Right hindlimb (tissue), 1 donor: ENCODE measurements at regions not wholly inside any gene's neighbourhood (a gene's known extent, or its start where the extent isn't known, plus 50 kb on each side); places are given as distances from the start of the nearest gene placed in this dataset.
"Not testable (repeated sequence)": the region's sequence is repeated elsewhere in the genome, so short reads cannot be mapped to it uniquely, and the experiment has no call there.

ENCODE experiments used
- DNase-seq: peaks from one replicate; pipeline ENCODE4 v3.0.0-alpha.2; 2018

- DNase-seq = no peak
Measured at GRCh38 chr6:113655761-113656160, 201.4 kb upstream of the MARCKS start.

DNA sequence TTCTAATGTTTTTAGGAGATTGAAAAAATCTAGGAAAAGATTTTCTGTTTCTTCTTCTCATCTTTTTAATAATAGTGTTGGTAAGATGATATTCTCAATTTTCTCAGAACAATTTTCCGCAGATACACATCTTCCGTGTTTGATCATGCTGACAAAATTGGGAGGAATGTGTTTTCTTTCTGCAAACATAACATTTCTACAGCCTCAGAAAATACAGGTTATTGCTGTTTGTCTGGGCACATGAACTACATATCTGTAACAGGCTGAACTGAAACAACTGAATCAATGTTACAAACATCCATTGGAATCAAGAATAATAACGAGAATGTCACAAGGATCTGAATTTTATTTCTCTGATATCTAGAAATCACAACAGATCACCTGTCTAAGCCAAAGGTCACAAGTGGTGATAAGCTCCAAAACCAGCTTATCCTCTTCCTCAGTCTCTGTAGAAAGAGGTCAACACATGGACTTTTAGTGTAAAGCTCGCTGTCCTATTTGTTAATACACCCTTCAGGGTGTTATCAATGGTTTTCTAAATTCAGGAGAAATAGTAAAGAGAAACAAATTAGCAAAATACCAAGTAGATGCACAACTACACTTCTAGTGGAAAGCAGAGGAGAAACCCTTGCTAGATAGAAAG is 197.3 kb upstream of the MARCKS start:
- no peak for DNase-seq

DNA sequence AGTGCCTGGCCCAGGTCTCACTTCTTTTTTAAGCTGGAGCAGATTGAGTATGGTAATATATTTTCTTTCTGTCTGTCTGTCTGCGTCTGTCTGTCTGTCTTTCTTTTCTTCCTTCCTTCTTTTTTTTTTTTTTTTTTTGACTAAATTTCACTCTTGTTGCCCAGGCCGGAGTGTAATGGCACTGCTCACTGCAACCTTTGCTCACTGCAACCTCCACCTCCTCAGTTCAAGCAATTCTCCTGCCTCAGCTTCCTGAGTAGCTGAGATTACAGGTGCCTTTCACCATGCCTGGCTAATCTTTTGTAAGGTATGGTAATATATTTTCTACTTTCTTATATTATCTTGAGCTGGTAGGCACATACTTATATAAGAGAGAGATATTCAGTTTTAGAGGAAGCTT is 196.3 kb upstream of the MARCKS start:
- DNase-seq = no peak

DNA sequence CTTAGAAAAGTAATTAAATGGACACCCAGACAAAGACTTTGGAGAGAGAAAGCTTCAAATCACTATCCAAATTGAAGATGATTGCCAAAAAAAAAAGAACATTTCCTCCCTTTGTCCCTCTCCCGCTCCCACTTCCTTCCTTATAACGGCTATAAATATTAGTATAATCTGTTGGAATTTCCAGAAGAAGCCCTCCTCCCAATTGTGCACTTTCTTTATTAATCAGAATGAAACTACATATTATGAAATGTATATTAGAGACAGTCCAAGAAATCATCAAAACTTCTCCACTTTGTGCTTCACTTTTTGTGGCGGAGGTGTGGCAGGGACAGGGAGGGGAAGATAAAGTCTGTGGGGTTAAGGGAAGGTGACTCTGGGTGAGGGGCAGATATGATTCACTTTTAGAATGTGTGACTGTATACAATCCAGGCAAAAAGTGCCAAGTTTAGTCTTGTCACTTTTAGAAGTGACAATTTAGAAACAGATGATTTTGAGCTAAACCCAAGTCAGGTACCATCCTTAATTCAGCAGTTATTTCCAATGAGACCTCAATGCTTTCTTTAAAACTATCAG is 195.0 kb upstream of the MARCKS start:
- DNase-seq = no peak

DNA sequence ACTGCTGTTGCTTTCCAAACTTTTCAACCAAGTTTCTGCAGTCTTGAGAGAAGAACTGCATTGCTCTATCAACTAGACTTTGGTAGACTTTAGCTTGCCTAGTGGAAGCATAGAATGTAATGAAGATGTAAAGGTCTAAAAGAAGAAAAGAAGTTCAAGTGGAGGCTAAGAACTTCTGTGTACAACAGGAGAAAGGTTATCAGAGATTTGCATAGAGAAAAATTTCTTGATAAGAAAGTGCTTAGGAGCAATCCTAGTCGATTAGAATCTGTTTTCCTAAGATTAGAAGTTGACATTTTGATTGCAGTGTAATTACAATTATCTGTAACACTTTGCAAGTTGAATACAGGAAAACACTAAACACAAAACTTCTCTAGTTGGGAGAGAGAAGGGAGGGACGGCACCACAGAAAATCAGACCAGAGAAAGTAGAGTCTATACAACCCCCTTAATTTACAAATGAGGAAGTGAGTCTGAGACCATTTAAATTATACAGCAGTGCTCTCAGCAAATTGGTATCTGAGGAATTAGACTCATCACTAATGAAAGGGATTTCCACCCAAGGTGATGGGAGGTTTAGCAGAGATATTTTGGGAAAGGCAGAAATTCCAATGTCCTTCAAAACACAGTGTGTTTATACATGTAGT is 194.3 kb upstream of the MARCKS start:
- no peak for DNase-seq

GRCh38 chr6:113664909-113665308 is 192.2 kb upstream of the MARCKS start:
- no peak for DNase-seq

GRCh38 chr6:113668641-113669408 is 188.3 kb upstream of the MARCKS start:
- DNase-seq = no peak

DNA sequence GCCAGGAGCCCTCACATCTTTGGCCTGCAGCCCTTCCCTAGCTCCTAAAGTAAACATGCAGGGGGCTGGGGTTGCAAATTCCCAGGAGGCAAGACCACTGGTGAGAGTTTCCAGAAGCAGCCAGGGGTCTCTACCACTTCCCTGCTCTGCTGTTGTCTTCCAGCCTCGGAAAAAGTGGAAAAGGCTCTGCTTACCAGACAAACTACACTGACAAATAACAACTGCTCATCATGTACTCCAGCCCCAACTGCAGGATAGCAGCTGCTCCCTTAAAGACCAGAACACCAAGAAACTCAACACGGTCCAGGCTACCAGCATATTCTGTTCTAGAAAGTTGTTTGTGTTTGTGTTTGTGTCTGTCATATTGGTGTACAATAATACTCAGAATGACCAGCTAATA is 187.5 kb upstream of the MARCKS start:
- peak; percentile 36 for DNase-seq

DNA sequence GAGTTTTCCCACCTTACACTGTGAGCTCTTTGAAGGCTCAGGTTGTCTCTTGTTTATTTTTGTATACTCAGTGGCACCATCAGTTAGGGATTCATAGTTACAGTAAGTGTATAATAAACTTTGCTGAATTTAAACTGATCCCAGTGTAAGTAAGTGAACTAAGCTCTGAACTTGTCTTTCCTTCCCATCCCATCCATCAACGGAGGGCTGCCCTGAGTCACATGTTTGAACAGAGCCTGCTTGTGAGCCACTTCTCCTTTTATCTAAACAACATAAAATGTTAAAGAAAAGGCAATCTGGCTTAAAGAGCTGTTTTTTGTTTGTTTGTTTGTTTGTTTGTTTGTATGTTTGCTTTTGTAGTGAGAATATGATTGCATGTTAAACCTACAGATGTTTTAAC is 185.7 kb upstream of the MARCKS start:
- no peak for DNase-seq

DNA sequence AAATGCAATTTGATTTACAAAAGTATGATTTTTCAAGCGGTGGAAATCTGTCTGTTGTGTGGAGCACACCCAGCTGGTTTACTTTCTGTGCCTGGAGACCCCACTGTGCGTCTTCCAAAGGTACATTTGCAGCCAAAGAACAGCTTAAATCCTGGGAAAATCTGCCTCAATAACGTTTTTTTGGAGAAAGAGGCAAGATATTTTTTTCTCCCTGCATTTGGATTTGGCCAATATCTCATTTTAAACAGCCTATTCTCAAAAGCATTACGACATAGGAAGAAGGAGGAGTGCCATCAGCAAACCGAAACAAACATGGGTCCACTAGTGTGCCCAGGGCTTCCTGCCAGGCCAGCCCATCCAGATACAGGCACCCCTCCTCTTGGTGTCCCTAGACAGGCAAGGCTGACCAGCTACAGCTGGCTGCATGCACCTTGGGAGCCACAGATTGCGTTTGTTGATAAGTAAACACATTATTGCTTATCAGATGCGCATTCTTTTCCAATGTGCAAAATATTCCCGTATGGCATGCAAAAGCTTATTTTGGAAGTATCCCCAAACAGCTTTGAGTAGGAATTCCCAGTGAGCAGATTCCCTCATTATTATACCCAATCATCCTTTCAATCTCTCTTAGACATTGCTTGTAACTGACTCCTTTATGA is 184.5 kb upstream of the MARCKS start:
- DNase-seq = peak; percentile 84

GRCh38 chr6:113674075-113674474 is 183.1 kb upstream of the MARCKS start:
- no peak for DNase-seq

DNA sequence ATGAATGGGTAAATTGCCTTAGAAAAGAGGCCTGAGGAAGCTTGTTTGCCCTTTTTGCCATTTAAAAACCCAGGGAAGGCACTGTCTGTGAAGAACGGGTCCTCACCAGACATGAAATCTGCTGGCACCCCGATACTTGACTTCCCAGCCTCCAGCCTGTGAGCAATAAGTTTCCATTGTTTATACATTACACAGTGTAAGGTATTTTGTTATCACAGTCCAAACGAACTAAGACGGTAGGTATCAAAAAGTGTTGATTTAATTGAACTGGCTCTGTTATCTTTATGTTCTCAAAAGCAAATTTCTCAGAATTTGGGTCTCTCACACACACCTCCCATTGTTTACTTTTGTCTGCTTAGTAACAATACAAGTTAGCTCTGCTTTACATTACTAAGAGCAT is 181.1 kb upstream of the MARCKS start:
- no peak for DNase-seq

DNA sequence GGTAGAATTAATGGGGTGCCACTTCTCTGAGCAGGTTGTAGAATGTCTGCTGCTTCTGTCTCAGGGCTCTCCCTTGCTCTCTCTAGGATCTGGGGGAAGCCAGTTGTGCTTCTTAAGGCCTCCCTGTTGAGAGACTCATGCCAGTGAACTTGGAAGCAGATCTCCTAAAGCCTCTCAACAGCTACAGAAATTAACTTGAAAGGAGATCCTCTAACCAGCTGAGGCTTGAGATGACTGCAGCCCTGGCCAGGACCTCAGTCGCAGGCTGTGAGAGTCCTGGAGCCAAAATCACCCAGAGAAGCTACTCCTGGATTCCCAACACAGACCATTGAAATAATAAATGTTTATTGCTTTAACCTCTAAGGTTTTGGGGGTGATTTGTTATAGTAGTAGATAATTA is 180.2 kb upstream of the MARCKS start:
- DNase-seq = peak; percentile 33

GRCh38 chr6:113679051-113679450 is 178.1 kb upstream of the MARCKS start:
- DNase-seq = no peak

- DNase-seq = no peak
Measured at GRCh38 chr6:113680301-113680700, 176.8 kb upstream of the MARCKS start.

DNA sequence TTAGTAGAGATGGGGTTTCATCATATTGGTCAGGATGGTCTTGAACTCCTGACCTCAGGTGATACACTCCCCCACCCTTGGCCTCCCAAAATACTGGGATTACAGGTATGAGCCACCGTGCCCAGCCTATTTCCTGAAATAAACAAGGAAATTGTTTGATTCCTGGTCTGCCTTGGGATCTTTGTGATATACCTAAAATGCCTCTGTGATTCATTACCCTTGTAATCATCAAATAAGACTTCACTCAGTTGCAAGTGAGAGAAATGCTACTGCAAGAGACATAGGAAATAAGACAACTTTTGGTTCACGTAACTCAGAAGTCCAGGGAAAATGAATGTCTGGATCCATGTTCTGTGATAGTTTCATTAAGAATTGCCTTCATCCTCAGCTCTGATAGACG is 173.2 kb upstream of the MARCKS start:
- no peak for DNase-seq

DNA sequence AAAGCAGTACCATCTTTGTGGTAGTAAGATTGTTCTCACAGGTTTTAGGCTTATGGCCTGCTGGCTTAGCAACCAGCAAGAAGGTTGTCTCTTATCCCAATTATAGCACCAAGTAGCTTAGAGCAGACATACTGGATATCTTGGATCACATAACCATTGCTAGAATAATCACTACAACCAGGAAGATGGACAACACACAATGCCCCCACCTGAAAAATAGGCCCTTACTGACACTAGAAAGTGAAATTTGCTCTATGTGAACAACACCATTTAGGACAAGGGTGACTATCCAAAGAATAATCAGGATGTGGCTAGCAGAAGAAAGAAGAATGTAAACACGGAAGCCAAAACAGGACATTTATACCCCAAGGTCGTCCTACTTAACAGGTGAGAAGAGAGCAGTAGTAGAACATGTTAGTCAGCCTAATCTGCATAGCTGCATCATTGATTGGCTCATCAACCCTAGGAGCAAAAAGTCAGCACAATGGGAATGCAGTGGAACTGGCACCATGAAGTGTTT is 172.7 kb upstream of the MARCKS start:
- no peak for DNase-seq

GRCh38 chr6:113686049-113686448 is 171.1 kb upstream of the MARCKS start:
- no peak for DNase-seq

DNA sequence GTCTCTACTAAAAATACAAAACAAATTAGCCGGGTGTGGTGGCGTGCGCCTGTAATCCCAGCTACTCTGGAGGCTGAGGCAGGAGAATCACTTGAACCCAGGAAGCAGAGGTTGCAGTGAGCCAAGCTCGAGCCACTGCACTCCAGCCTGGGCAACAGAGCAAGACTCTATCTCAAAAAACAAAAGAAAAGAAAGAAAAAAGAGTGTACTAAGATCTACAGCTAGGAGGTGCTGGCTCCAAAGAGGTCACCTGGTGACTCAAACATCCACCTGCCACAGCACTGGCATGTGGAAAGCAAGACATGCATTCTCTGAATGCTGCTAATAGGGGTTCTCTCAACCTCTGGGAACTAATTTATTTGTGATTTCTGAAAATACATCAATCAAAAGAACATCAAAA is 167.5 kb upstream of the MARCKS start:
- DNase-seq = not testable (repeated sequence)

DNA sequence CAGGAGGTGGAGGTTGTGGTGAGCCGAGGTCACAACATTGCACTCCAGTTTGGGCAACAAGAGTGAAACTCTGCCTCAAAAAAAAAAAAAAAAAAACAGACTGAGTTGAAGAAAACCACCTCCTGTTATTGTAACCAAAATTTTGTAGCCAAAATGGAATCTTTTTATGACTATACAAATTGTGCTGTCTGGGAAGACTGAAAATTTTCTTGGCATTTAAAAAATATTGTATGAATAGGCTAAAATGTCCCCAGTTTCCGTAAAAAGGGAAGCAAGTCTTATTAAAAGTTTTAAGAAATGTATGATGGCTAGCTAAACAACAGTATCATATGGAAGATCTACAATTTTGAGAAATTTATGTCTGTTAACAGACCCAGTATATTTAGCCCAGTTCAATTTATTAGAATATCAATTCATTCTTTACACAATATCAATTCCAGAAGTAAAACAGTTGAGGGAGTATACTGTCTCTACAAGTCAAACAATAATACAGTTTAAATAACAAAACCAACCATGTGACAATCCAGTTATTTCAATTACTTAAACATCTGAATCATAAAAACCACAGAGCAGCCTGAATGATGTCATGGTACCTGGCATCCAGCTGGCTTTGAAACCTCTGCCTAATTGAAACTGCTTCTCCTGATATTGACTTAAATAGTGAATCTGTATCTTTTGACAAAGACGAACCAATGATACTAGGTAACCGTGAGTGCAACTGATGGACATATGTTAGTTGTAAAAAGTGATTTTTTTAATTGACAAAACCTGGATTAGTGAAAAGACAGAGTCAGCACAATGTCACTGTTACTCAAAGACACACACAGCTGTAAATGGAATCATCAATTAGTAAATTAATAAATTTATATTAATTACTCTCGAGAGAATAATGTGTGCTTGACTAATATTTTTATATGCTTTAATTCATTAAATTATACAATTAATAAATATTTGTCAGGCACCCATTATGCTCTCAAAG is 166.6 kb upstream of the MARCKS start:
- DNase-seq = peak; percentile 50

- no peak for DNase-seq
Measured at GRCh38 chr6:113691260-113691656, 165.9 kb upstream of the MARCKS start.

DNA sequence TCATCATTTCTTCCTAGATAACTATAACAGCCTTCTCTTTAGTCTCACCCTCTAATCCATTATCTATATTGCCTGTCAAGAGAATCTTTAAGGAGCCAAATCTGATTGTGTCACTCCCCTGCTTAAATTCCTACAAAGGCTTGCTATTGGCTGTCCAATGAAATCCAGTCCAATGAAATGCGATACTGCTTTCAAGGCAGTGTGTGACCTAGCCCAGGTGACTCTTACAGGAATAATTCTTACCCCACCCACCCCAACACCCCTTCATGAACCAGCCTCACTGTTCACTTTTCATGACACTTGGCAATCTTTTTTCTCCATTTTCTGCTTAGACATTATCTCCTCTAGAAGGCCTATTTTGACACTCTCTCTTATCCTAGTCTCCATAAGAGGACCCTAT is 163.3 kb upstream of the MARCKS start:
- DNase-seq = no peak
